ENCODE measurements at regions not wholly inside any gene's neighbourhood (a gene's known extent, or its start where the extent isn't known, plus 50 kb on each side); places are given as distances from the start of the nearest gene placed in this dataset.
"Not testable (repeated sequence)": the region's sequence is repeated elsewhere in the genome, so short reads cannot be mapped to it uniquely, and the experiment has no call there.

- DNase-seq (ENCODE audit: low spot score), result no peak
Observed at GRCh38 chr4:14318671-14319070, 683.6 kb upstream of the CPEB2 start.

- DNase-seq (ENCODE audit: low spot score), result no peak
Observed at GRCh38 chr4:14321723-14322122, 680.6 kb upstream of the CPEB2 start.

DNA sequence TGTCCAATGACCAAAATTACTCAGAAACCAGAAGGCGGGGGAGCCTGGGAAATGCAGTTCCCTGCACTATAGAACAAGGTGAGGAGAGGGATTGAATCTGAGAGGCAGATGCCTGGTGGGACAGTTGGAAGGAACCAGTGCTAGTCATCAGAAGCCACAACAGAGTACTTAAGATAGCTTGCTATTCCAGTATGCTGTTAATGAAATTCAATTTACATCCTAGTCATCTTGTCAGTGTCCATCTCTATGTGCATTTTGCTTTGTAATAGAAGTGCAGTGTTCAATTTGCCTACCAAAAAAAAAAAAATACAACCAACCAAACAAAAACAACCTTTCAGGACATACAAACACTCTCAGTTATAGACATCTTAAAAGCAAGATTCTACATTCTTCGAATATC is 679.1 kb upstream of the CPEB2 start:
- DNase-seq (ENCODE audit: low spot score), result no peak

- DNase-seq (ENCODE audit: low spot score), result no peak
Observed at GRCh38 chr4:14329228-14329627, 673.1 kb upstream of the CPEB2 start.

GRCh38 chr4:14333616-14334015 is 668.7 kb upstream of the CPEB2 start:
- peak; percentile 6 for DNase-seq (ENCODE audit: low spot score)

GRCh38 chr4:14334166-14334565 is 668.1 kb upstream of the CPEB2 start:
- no peak for DNase-seq (ENCODE audit: low spot score)

GRCh38 chr4:14335872-14336271 is 666.4 kb upstream of the CPEB2 start:
- DNase-seq (ENCODE audit: low spot score), result no peak

GRCh38 chr4:14336656-14337055 is 665.6 kb upstream of the CPEB2 start:
- DNase-seq (ENCODE audit: low spot score), result no peak

GRCh38 chr4:14337892-14338584 is 664.2 kb upstream of the CPEB2 start:
- DNase-seq (ENCODE audit: low spot score), result no peak

DNA sequence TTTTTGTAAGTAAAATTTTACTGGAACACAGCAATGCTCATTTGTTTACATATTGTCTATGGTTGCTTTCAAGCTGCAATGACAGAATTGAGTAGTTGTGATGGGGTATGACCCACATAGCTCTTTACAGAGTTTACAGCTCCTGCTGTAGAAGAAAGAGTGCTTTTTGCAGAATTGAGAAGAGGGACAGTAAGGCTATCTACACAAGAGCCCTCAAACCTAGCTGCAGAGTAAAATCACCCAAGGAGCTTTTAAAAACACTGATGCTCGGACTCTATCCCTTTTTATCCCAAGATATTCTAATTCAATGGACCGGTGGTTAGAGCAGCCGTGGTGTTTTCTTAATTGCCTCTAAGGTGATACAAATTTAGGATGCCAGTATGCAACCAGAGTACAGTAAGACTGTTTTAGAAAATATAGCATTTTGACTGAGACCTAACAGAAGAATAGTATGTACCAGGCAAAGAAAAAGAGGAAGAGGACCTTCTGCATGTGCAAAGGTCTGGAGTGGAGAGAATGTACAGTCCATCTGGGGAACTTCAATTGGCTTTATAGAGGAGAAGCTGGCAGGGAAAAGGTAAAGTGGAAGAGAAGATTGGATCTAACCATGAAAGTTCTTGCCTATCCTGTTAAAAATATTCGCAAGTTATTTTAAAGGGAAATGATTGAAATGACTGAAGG is 663.6 kb upstream of the CPEB2 start:
- DNase-seq (ENCODE audit: low spot score), result no peak

- no peak for DNase-seq (ENCODE audit: low spot score)
Observed at GRCh38 chr4:14339715-14340114, 662.6 kb upstream of the CPEB2 start.

DNA sequence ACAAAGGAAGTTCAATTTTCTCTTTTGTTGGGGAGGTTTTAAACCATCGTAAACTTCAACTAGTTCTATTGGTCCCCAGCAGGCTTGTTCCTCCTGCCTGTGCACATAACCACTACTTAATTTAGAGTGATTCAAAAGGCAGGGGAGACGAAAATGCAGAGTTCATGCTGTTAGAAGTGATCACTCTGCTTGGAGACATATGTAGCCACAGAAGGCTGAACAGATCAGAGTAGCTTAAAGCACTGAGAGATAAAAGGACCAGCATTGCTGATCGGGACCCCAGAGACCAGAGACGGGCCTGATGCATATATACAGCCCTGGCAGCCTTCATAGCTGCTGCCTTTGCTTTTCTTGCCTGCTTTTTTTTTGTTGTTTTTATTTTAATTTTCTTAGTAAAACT is 662.0 kb upstream of the CPEB2 start:
- DNase-seq (ENCODE audit: low spot score), result no peak

DNA sequence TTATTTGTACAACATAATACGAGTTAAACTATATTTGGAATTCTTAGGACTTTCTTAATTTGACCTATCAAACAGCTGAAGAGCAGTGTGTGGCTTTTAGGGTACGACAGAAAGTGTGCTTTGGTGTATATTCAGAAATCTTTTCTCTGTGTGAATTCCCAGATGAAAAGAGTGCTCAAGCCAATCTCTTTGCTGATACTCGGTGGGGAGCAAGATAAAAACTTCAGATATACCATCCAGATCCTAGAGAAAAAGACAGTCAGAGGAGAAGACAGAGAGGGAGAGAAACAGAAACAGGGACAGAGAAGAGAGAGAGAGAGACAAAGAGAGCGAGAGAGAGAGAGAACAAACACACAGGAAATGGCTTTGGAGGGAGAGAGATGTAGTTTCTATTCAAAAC is 658.3 kb upstream of the CPEB2 start:
- no peak for DNase-seq (ENCODE audit: low spot score)

DNA sequence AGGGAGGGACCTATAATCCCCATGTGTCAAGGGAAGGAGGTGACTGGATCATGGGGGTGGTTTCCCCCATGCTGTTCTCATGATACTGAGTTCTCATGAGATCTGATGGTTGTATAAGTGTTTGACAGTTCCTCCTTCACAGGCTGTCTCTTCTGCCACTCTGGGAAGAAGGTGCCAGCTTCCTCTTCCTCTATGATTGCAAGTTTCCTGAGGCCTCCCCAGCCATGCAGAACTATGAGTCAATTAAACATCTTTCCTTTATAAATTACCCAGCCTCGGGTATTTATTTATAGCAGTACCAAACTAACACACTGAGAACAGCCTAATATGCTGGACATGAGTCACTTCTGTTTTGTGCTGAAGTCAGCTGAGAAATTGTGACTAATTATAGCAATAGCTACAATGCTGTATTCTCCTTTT is 656.9 kb upstream of the CPEB2 start:
- DNase-seq (ENCODE audit: low spot score), result no peak

DNA sequence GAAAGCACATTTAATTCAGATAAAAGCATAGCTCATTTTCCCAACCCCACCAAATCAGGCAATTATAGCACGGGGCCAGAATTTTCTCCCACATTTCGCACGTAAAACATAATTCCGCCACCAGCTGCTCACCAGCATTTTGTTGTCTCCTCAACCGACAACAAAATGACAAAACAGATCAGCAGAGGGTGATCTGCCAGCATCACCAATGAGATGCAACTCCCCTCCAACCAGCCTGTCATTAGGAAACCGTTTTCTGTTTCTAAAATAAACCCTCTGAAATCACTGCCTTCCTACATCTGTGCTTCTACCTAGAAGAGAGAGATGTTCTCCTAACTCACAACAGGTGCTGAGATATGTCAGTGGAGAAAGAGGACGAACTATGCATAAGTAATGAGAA is 654.8 kb upstream of the CPEB2 start:
- no peak for DNase-seq (ENCODE audit: low spot score)

DNA sequence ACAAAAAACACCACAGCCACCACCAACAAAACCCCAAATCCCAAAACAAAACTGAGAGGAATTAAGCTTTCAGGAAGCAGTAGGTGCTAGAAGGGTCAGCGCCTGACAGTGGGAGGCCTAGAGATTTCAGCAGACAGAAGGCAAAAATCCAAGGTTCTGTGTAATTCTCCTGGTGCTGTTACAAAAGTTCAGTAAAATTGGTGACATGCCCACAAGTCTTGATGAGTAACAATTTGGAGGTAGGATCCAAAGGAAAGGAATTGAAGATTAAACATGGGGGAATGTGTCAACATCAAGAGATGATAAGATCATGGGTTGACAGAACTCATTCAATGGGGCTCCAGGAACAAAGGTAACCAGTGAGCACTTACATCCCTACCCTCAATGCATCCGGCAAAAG is 653.8 kb upstream of the CPEB2 start:
- DNase-seq (ENCODE audit: low spot score), result no peak

DNA sequence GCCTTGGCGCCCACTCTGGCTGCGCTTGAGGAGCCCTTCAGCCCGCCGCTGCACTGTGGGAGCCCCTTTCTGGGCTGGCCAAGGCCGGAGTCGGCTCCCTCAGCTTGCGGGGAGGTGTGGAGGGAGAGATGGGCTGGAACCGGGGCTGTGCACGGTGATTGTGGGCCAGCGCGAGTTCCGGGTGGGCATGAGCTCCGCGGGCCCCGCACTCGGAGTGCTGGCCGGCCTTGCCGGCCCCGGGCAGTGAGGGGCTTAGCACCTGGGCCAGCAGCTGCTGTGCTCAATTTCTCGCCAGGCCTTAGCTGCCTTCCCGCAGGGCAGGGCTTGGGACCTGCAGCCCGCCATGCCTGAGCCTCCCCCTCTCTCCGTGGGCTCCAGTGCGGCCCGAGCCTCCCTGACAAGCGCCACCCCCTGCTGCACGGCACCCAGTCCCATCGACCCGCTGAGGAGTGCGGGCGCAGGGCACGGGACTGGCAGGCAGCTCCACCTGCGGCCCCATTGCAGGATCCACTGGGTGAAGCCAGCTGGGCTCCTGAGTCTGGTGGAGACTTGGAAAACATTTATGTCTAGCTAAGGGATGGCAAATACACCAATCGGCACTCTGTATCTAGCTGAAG is 643.6 kb upstream of the CPEB2 start:
- not testable (repeated sequence) for DNase-seq (ENCODE audit: low spot score)

DNA sequence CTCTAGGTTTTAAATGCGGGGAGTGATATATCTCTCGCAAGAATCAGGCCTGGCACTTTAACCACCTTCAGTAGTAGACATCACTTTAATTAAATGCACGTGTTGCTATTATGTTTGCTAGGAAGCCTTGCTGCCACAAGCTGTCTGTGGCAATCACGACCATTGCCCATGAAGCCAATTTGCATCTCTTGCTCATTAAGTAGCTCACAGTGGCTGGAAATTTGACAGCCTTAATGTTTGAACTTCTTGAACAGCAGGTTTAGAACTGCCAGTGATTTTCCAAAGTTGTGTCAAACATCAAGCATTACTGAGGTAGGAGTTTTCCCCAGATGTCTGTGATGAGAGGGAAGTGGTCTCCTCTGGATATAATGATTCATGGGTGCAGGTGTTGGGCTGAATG is 642.3 kb upstream of the CPEB2 start:
- DNase-seq (ENCODE audit: low spot score), result no peak

DNA sequence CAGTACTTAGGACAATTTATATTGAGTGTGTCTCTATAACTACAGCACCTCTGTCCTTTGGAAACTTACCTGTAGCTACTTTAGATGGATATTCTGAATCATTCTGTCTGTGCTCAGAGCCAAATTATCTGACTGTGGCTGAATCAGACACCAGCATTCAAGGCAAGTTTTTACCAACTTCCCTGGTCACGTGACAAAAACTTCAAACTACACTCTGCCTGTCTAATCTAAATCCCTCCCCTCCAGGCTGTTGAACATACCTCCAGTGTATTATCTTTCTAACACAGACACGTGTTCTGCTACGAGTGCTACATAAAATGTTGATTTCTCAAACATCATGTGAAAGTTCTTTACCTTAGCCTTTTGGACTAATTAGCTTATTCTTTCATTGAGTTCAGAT is 641.2 kb upstream of the CPEB2 start:
- no peak for DNase-seq (ENCODE audit: low spot score)

- no peak for DNase-seq (ENCODE audit: low spot score)
Observed at GRCh38 chr4:14362385-14362784, 639.9 kb upstream of the CPEB2 start.

DNA sequence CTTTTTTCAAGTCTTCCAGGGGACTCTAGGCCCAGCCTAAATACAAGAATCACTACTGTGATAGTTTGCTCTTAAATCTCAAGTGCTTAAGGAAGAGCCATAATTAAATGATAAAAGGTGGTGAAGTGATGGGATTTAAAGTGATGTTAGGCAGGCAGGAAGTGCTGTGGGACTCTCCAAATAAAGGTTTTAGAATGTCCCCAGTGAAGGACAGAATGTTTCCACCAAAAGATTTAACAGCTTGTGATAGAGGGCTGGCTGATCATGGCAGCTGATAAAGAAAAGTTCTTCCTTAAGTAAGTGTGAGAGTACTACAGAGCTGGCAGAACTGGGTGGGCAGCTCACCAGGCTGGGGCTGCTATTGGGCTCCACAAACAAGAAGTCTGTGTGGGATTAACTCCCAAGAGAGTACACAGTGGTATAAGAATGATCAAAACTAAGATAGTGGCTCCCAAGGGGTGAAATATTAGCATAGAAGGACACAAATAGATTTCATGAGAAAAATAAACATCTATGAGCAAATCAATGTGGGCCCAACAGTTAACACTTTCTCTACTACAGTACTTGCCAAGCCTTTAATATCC is 637.2 kb upstream of the CPEB2 start:
- no peak for DNase-seq (ENCODE audit: low spot score)

GRCh38 chr4:14368391-14368790 is 633.9 kb upstream of the CPEB2 start:
- DNase-seq (ENCODE audit: low spot score), result no peak

GRCh38 chr4:14371131-14371530 is 631.1 kb upstream of the CPEB2 start:
- no peak for DNase-seq (ENCODE audit: low spot score)
